A673 (cell line): ENCODE measurements at regions not wholly inside any gene's neighbourhood (a gene's known extent, or its start where the extent isn't known, plus 50 kb on each side); places are given as distances from the start of the nearest gene placed in this dataset.

Experiments
- CTCF ChIP-seq: fragments of 300-800, 200-600 bp; sonication (generic); conservative IDR thresholded peaks from 2 replicates; pipeline ENCODE4 v1.5.1; 2017; ENCODE audit warnings: low read depth, mild to moderate bottlenecking, antibody characterized with exemption, low read length, moderate library complexity, mixed read lengths
- EZH2 ChIP-seq: fragments of 200-600 bp; sonication (generic); IDR thresholded peaks from 2 replicates; pipeline ENCODE4 v1.6.1; 2017; ENCODE audit warnings: borderline replicate concordance, low read depth, mild to moderate bottlenecking, mixed read lengths, antibody characterized with exemption, low read length; ENCODE audit not compliant: poor library complexity, severe bottlenecking

GRCh38 chr3:191631496-191631895, 170.5 kb downstream of the PYDC2 start:
- TF ChIP-seq EZH2 = no peak
- no peak for TF ChIP-seq CTCF
